T-helper 2 cell treated with Interferon-gamma antibody and Interleukin-4, amounts not matched to agents 5 μg/mL and 100 μg/mL, for 36 hours (primary cell): ENCODE measurements at regions not wholly inside any gene's neighbourhood (a gene's known extent, or its start where the extent isn't known, plus 50 kb on each side); places are given as distances from the start of the nearest gene placed in this dataset.

ENCODE experiments used
- DNase-seq: peaks from one replicate; pipeline ENCODE4 v3.0.0; 2021; ENCODE audit warnings: low spot score
- H3K27ac Mint-ChIP-seq: one replicate; pipeline ENCODE4 v1.8.0; 2021; ENCODE audit warnings: mild to moderate bottlenecking, mixed read lengths
- H3K27me3 Mint-ChIP-seq: one replicate; pipeline ENCODE4 v1.8.0; 2021; ENCODE audit warnings: low read depth, mixed read lengths
- H3K36me3 Mint-ChIP-seq: one replicate; pipeline ENCODE4 v1.8.0; 2021; ENCODE audit warnings: low read depth, mixed read lengths
- H3K4me1 Mint-ChIP-seq: one replicate; pipeline ENCODE4 v1.8.0; 2021; ENCODE audit warnings: low read depth, mixed read lengths
- H3K4me3 Mint-ChIP-seq: one replicate; pipeline ENCODE4 v1.8.0; 2022; ENCODE audit warnings: mild to moderate bottlenecking, moderate library complexity, mixed read lengths
- H3K9me3 Mint-ChIP-seq: one replicate; pipeline ENCODE4 v1.8.0; 2021; ENCODE audit warnings: mixed read lengths

GRCh38 chr4:34148322-34148908, 2095.9 kb downstream of the ARAP2 start:
- Mint-ChIP-seq H3K27ac (no peak overlapping the region), H3K27me3 (no peaks in the 10 kb centered on the region), H3K36me3 (no peaks in the 10 kb centered on the region), H3K9me3 (peaks cover 30% of the 10 kb centered on the region), H3K4me3 (no peak overlapping the region), H3K4me1 (no peaks in the 10 kb centered on the region)
- DNase-seq: no peak

- H3K4me3 Mint-ChIP-seq: no peak overlapping the region
- no peaks in the 10 kb centered on the region for H3K27me3 Mint-ChIP-seq
- no peak for DNase-seq
- H3K27ac Mint-ChIP-seq: no peak overlapping the region
- H3K36me3 Mint-ChIP-seq: no peaks in the 10 kb centered on the region
- H3K9me3 Mint-ChIP-seq: peaks cover 41% of the 10 kb centered on the region
- no peaks in the 10 kb centered on the region for H3K4me1 Mint-ChIP-seq
Observed at GRCh38 chr4:34157547-34157946, 2086.8 kb downstream of the ARAP2 start.

- Mint-ChIP-seq H3K4me3 (no peak overlapping the region), H3K27me3 (no peaks in the 10 kb centered on the region), H3K27ac (no peak overlapping the region), H3K4me1 (no peaks in the 10 kb centered on the region), H3K36me3 (no peaks in the 10 kb centered on the region), H3K9me3 (peaks cover 43% of the 10 kb centered on the region)
- no peak for DNase-seq
Observed at GRCh38 chr4:34158878-34159277, 2085.4 kb downstream of the ARAP2 start.

GRCh38 chr4:34170946-34171345, 2073.4 kb downstream of the ARAP2 start:
- Mint-ChIP-seq H3K27ac (no peak overlapping the region), H3K36me3 (no peaks in the 10 kb centered on the region), H3K9me3 (peaks cover 39% of the 10 kb centered on the region), H3K27me3 (no peaks in the 10 kb centered on the region), H3K4me1 (no peaks in the 10 kb centered on the region), H3K4me3 (no peak overlapping the region)
- DNase-seq: no peak

GRCh38 chr4:34176609-34177008, 2067.7 kb downstream of the ARAP2 start:
- Mint-ChIP-seq H3K27ac (no peak overlapping the region), H3K4me3 (no peak overlapping the region), H3K36me3 (no peaks in the 10 kb centered on the region), H3K4me1 (no peaks in the 10 kb centered on the region), H3K27me3 (no peaks in the 10 kb centered on the region), H3K9me3 (peaks cover 62% of the 10 kb centered on the region)
- no peak for DNase-seq

- Mint-ChIP-seq H3K27ac (no peak overlapping the region), H3K9me3 (peaks cover 53% of the 10 kb centered on the region), H3K4me3 (no peak overlapping the region), H3K36me3 (no peaks in the 10 kb centered on the region), H3K27me3 (no peaks in the 10 kb centered on the region), H3K4me1 (no peaks in the 10 kb centered on the region)
- DNase-seq: no peak
Observed at GRCh38 chr4:34178476-34178875, 2065.8 kb downstream of the ARAP2 start.

- no peak for DNase-seq
- no peaks in the 10 kb centered on the region for H3K36me3 Mint-ChIP-seq
- H3K4me1 Mint-ChIP-seq: no peaks in the 10 kb centered on the region
Observed at GRCh38 chr4:34181311-34181841, 2062.9 kb downstream of the ARAP2 start.

GRCh38 chr4:34181891-34182290, 2062.4 kb downstream of the ARAP2 start:
- no peak for DNase-seq
- no peaks in the 10 kb centered on the region for H3K4me1 Mint-ChIP-seq
- H3K36me3 Mint-ChIP-seq: no peaks in the 10 kb centered on the region
- H3K27me3 Mint-ChIP-seq: no peaks in the 10 kb centered on the region
- no peak overlapping the region for H3K4me3 Mint-ChIP-seq
- H3K27ac Mint-ChIP-seq: no peak overlapping the region
- peaks cover 38% of the 10 kb centered on the region for H3K9me3 Mint-ChIP-seq

More at GRCh38 chr4:34181311-34181841, 2062.9 kb downstream of the ARAP2 start:
- H3K27ac Mint-ChIP-seq: no peak overlapping the region
- no peaks in the 10 kb centered on the region for H3K27me3 Mint-ChIP-seq
- peaks cover 42% of the 10 kb centered on the region for H3K9me3 Mint-ChIP-seq
- H3K4me3 Mint-ChIP-seq: no peak overlapping the region

- no peak for DNase-seq
- Mint-ChIP-seq H3K27ac (no peak overlapping the region), H3K9me3 (peaks cover 34% of the 10 kb centered on the region), H3K36me3 (no peaks in the 10 kb centered on the region), H3K27me3 (no peaks in the 10 kb centered on the region), H3K4me3 (no peak overlapping the region), H3K4me1 (no peaks in the 10 kb centered on the region)
Observed at GRCh38 chr4:34182306-34182705, 2062.0 kb downstream of the ARAP2 start.

GRCh38 chr4:34183926-34184325, 2060.4 kb downstream of the ARAP2 start:
- H3K9me3 Mint-ChIP-seq: peaks cover 31% of the 10 kb centered on the region
- no peak overlapping the region for H3K4me3 Mint-ChIP-seq
- no peak overlapping the region for H3K27ac Mint-ChIP-seq
- H3K4me1 Mint-ChIP-seq: no peaks in the 10 kb centered on the region
- no peak for DNase-seq
- H3K27me3 Mint-ChIP-seq: no peaks in the 10 kb centered on the region
- no peaks in the 10 kb centered on the region for H3K36me3 Mint-ChIP-seq

GRCh38 chr4:34187056-34187455, 2057.3 kb downstream of the ARAP2 start:
- H3K36me3 Mint-ChIP-seq: no peaks in the 10 kb centered on the region
- H3K4me3 Mint-ChIP-seq: no peak overlapping the region
- no peaks in the 10 kb centered on the region for H3K4me1 Mint-ChIP-seq
- no peak for DNase-seq
- peaks cover 21% of the 10 kb centered on the region for H3K9me3 Mint-ChIP-seq
- H3K27me3 Mint-ChIP-seq: no peaks in the 10 kb centered on the region
- no peak overlapping the region for H3K27ac Mint-ChIP-seq

- H3K9me3 Mint-ChIP-seq: peaks cover 11% of the 10 kb centered on the region
- no peaks in the 10 kb centered on the region for H3K36me3 Mint-ChIP-seq
- no peak overlapping the region for H3K27ac Mint-ChIP-seq
- H3K4me3 Mint-ChIP-seq: no peak overlapping the region
- no peaks in the 10 kb centered on the region for H3K4me1 Mint-ChIP-seq
- H3K27me3 Mint-ChIP-seq: no peaks in the 10 kb centered on the region
- DNase-seq: no peak
Observed at GRCh38 chr4:34191443-34191842, 2052.9 kb downstream of the ARAP2 start.

GRCh38 chr4:34193451-34194154, 2050.7 kb downstream of the ARAP2 start:
- H3K9me3 Mint-ChIP-seq: peaks cover 13% of the 10 kb centered on the region
- no peaks in the 10 kb centered on the region for H3K27me3 Mint-ChIP-seq
- H3K4me3 Mint-ChIP-seq: no peak overlapping the region
- DNase-seq: no peak
- no peaks in the 10 kb centered on the region for H3K36me3 Mint-ChIP-seq
- no peak overlapping the region for H3K27ac Mint-ChIP-seq
- H3K4me1 Mint-ChIP-seq: no peaks in the 10 kb centered on the region

GRCh38 chr4:34194585-34194984, 2049.7 kb downstream of the ARAP2 start:
- Mint-ChIP-seq H3K9me3 (peaks cover 12% of the 10 kb centered on the region), H3K27ac (no peak overlapping the region), H3K4me3 (no peak overlapping the region), H3K36me3 (no peaks in the 10 kb centered on the region), H3K4me1 (no peaks in the 10 kb centered on the region), H3K27me3 (no peaks in the 10 kb centered on the region)
- no peak for DNase-seq
